ENCODE measurements at regions not wholly inside any gene's neighbourhood (a gene's known extent, or its start where the extent isn't known, plus 50 kb on each side); places are given as distances from the start of the nearest gene placed in this dataset.

DNA sequence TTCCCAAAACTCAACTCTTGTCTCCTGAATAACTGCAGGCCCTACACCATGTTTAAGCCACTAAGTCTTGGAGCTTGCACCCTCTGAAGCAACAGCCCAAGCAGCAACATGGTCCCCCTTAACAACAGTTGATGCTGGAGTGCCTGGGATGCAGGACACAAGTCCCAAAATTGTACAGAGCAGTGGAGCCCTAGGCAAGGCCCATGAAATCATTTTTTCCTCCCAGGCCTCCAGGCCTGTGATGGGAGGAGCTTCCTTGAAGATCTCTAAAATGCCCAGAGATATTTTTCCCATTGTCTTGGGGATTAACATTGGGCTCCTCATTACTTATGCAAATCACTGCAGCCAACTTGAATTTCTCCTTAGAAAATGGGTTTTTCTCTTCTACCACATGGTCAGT, 311.9 kb upstream of the EPHA3 start:
- H3K27me3 Mint-ChIP-seq (ENCODE audit: low read depth): peaks cover 4% of the 10 kb centered on the region; the same call in 1 of the 2 replicates
- CTCF ChIA-PET: no interaction called here

DNA sequence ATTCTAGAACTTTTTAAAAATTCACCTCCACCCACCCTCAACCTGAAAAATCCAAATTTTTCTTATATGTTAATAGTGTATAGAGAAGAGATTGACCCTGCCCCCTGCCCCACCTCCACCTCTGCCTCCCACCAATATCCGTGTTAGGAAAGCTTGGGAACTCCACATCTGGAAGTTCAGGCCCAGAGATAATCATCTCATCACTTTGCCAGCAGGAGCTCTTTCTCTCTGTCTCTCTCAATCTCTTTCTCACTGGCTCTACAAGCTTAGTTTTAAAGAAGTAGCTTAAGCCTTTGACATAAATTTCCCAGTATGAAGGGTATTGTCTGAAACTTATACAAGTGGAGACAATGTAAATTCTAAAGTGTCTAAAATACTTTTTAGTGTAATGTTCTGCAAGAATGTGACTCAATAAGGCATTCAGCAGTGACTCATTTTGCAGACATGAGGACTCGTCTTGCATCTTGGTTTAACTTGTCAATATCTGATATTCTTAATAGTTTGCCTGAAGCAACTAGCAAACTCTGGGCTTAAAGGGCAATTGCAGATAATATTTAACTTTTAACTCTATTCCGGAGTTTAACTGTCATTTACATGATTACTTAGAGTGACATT, 299.8 kb upstream of the EPHA3 start:
- Mint-ChIP-seq H3K27me3 (ENCODE audit: low read depth) (no peaks in the 10 kb centered on the region), H3K4me3 (no peak overlapping the region), H3K9me3 (no peaks in the 10 kb centered on the region), H3K4me1 (peaks cover 6% of the 10 kb centered on the region; the same call in 1 of the 2 replicates), H3K36me3 (no peaks in the 10 kb centered on the region), H3K27ac (no peak overlapping the region)
- ATAC-seq (no peak; the same call in 1 of the 2 replicates), DNase-seq (ENCODE audit: low spot score) (no peak)
- TF ChIP-seq SOX15 (CRISPR knock-in tag; IDR thresholded peaks at IDR 0.05) (no peak), ETV6 (CRISPR knock-in tag; IDR thresholded peaks at IDR 0.05) (no peak), ZNF219 (CRISPR knock-in tag; IDR thresholded peaks at IDR 0.05; ENCODE audit: borderline replicate concordance) (no peak)
- TF ChIP-seq, protein P1, sequence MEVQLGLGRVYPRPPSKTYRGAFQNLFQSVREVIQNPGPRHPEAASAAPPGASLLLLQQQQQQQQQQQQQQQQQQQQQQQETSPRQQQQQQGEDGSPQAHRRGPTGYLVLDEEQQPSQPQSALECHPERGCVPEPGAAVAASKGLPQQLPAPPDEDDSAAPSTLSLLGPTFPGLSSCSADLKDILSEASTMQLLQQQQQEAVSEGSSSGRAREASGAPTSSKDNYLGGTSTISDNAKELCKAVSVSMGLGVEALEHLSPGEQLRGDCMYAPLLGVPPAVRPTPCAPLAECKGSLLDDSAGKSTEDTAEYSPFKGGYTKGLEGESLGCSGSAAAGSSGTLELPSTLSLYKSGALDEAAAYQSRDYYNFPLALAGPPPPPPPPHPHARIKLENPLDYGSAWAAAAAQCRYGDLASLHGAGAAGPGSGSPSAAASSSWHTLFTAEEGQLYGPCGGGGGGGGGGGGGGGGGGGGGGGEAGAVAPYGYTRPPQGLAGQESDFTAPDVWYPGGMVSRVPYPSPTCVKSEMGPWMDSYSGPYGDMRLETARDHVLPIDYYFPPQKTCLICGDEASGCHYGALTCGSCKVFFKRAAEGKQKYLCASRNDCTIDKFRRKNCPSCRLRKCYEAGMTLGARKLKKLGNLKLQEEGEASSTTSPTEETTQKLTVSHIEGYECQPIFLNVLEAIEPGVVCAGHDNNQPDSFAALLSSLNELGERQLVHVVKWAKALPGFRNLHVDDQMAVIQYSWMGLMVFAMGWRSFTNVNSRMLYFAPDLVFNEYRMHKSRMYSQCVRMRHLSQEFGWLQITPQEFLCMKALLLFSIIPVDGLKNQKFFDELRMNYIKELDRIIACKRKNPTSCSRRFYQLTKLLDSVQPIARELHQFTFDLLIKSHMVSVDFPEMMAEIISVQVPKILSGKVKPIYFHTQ (CRISPR knock-in tag; IDR thresholded peaks at IDR 0.05): no peak
- POLR2A ChIA-PET: no interaction called here
- CTCF ChIA-PET: no interaction called here

More for the DNA sequence above, 311.9 kb upstream of the EPHA3 start:
- Mint-ChIP-seq H3K9me3 (peaks cover 75% of the 10 kb centered on the region), H3K36me3 (peaks cover 39% of the 10 kb centered on the region), H3K27ac (no peak overlapping the region), H3K4me3 (no peak overlapping the region), H3K4me1 (no peaks in the 10 kb centered on the region)
- POLR2A ChIA-PET: no interaction called here
- ATAC-seq (no peak), DNase-seq (ENCODE audit: low spot score) (no peak)
- no peak for TF ChIP-seq SOX15 (CRISPR knock-in tag; IDR thresholded peaks at IDR 0.05)
- TF ChIP-seq, protein P2, sequence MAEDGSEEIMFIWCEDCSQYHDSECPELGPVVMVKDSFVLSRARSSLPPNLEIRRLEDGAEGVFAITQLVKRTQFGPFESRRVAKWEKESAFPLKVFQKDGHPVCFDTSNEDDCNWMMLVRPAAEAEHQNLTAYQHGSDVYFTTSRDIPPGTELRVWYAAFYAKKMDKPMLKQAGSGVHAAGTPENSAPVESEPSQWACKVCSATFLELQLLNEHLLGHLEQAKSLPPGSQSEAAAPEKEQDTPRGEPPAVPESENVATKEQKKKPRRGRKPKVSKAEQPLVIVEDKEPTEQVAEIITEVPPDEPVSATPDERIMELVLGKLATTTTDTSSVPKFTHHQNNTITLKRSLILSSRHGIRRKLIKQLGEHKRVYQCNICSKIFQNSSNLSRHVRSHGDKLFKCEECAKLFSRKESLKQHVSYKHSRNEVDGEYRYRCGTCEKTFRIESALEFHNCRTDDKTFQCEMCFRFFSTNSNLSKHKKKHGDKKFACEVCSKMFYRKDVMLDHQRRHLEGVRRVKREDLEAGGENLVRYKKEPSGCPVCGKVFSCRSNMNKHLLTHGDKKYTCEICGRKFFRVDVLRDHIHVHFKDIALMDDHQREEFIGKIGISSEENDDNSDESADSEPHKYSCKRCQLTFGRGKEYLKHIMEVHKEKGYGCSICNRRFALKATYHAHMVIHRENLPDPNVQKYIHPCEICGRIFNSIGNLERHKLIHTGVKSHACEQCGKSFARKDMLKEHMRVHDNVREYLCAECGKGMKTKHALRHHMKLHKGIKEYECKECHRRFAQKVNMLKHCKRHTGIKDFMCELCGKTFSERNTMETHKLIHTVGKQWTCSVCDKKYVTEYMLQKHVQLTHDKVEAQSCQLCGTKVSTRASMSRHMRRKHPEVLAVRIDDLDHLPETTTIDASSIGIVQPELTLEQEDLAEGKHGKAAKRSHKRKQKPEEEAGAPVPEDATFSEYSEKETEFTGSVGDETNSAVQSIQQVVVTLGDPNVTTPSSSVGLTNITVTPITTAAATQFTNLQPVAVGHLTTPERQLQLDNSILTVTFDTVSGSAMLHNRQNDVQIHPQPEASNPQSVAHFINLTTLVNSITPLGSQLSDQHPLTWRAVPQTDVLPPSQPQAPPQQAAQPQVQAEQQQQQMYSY (CRISPR knock-in tag; IDR thresholded peaks at IDR 0.05): no peak
- TF ChIP-seq JUN (CRISPR knock-in tag; IDR thresholded peaks at IDR 0.05): no peak
- TF ChIP-seq, protein P3, sequence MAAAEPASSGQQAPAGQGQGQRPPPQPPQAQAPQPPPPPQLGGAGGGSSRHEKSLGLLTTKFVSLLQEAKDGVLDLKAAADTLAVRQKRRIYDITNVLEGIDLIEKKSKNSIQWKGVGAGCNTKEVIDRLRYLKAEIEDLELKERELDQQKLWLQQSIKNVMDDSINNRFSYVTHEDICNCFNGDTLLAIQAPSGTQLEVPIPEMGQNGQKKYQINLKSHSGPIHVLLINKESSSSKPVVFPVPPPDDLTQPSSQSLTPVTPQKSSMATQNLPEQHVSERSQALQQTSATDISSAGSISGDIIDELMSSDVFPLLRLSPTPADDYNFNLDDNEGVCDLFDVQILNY (CRISPR knock-in tag; IDR thresholded peaks at IDR 0.05): no peak
- TF ChIP-seq ETV6 (CRISPR knock-in tag; IDR thresholded peaks at IDR 0.05): no peak
- TF ChIP-seq, protein P4, sequence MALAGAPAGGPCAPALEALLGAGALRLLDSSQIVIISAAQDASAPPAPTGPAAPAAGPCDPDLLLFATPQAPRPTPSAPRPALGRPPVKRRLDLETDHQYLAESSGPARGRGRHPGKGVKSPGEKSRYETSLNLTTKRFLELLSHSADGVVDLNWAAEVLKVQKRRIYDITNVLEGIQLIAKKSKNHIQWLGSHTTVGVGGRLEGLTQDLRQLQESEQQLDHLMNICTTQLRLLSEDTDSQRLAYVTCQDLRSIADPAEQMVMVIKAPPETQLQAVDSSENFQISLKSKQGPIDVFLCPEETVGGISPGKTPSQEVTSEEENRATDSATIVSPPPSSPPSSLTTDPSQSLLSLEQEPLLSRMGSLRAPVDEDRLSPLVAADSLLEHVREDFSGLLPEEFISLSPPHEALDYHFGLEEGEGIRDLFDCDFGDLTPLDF (CRISPR knock-in tag; IDR thresholded peaks at IDR 0.05): no peak
- TF ChIP-seq GABPB1 (CRISPR knock-in tag; IDR thresholded peaks at IDR 0.05): no peak
- no peak for TF ChIP-seq ZNF671 (CRISPR knock-in tag; IDR thresholded peaks at IDR 0.05)
- TF ChIP-seq ZNF263 (CRISPR knock-in tag; IDR thresholded peaks at IDR 0.05; ENCODE audit: low read depth): no peak
- TF ChIP-seq, protein P5, sequence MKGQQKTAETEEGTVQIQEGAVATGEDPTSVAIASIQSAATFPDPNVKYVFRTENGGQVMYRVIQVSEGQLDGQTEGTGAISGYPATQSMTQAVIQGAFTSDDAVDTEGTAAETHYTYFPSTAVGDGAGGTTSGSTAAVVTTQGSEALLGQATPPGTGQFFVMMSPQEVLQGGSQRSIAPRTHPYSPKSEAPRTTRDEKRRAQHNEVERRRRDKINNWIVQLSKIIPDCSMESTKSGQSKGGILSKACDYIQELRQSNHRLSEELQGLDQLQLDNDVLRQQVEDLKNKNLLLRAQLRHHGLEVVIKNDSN (CRISPR knock-in tag; IDR thresholded peaks at IDR 0.05): no peak
- TF ChIP-seq, protein P6, sequence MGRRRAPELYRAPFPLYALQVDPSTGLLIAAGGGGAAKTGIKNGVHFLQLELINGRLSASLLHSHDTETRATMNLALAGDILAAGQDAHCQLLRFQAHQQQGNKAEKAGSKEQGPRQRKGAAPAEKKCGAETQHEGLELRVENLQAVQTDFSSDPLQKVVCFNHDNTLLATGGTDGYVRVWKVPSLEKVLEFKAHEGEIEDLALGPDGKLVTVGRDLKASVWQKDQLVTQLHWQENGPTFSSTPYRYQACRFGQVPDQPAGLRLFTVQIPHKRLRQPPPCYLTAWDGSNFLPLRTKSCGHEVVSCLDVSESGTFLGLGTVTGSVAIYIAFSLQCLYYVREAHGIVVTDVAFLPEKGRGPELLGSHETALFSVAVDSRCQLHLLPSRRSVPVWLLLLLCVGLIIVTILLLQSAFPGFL (CRISPR knock-in tag; IDR thresholded peaks at IDR 0.05; ENCODE audit: borderline replicate concordance): no peak
- TF ChIP-seq, protein P7, sequence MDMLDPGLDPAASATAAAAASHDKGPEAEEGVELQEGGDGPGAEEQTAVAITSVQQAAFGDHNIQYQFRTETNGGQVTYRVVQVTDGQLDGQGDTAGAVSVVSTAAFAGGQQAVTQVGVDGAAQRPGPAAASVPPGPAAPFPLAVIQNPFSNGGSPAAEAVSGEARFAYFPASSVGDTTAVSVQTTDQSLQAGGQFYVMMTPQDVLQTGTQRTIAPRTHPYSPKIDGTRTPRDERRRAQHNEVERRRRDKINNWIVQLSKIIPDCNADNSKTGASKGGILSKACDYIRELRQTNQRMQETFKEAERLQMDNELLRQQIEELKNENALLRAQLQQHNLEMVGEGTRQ (CRISPR knock-in tag; IDR thresholded peaks at IDR 0.05): no peak
- TF ChIP-seq, protein P8, sequence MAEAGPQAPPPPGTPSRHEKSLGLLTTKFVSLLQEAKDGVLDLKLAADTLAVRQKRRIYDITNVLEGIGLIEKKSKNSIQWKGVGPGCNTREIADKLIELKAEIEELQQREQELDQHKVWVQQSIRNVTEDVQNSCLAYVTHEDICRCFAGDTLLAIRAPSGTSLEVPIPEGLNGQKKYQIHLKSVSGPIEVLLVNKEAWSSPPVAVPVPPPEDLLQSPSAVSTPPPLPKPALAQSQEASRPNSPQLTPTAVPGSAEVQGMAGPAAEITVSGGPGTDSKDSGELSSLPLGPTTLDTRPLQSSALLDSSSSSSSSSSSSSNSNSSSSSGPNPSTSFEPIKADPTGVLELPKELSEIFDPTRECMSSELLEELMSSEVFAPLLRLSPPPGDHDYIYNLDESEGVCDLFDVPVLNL (CRISPR knock-in tag; IDR thresholded peaks at IDR 0.05; ENCODE audit: borderline replicate concordance, low read depth): no peak

Measured in WTC11 (cell line).